GM21825 (cell line): ENCODE measurements at regions not wholly inside any gene's neighbourhood (a gene's known extent, or its start where the extent isn't known, plus 50 kb on each side); places are given as distances from the start of the nearest gene placed in this dataset.
"Not testable (repeated sequence)": the region's sequence is repeated elsewhere in the genome, so short reads cannot be mapped to it uniquely, and the experiment has no call there.

Experiments
- ATAC-seq: cut with Tn5 transposase; IDR thresholded peaks from one replicate; pipeline ENCODE4 v1.9.1; 2021; ENCODE audit warnings: mild to moderate bottlenecking, moderate library complexity; ENCODE audit not compliant: unreplicated experiment

- no peak for ATAC-seq
Measured at GRCh38 chr2:137879121-137879520, 85.2 kb upstream of the HNMT start.

GRCh38 chr2:137881711-137882110 lies 82.6 kb upstream of the HNMT start:
- no peak for ATAC-seq

DNA sequence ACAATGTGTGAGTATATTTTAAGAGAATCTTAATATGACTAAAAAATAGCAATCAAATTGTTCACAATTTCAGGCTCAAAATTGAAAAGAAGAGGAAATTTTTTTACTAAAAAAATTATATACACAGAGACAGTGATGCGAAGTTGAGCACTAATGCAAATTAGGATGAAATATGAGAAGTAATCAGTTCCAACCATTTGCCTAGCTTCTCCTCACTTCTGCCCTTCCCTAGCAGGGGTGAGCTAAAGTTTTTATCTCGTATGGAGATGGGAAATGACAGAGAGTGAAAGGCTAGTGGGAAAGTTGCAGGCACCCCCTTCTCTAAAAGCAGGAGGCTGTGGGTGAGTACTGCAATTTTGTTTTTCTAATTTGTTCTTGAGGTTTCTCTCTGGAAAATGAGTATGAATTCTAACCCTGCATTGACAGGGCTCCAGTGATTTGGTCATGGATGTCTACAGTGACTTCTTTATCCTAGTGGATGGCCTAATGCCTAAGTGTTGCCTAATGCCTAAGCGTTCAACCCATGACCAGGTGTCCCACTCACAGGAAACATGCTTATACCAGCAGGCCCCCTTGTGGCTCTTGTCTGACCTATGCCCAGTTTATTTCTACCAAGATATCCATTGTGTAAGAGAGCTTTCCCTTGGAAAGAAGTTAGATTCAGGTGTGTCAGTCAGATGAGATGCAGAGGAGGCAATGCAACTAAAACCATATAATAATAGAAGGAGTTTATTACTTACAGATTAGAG lies 78.0 kb upstream of the HNMT start:
- no peak for ATAC-seq

DNA sequence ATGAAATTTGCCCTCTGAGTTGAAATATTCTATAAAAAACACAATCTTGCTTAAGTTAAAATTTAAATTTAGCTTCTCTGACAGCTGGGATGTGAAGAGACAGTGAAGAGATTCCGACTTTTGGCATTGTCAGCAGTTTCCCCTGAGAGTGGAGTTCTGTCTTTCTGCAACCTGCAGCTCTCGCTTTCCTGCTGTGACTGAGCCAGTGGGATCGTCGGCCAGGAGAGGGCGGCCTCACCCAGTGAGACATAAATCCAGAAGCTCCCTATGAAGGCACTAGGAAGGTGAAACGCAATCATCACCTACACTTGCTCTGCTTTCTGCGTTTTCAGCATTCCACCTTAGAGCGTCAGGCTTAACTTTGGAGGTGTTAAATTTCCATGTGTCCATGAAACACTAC lies 75.4 kb upstream of the HNMT start:
- no peak for ATAC-seq

DNA sequence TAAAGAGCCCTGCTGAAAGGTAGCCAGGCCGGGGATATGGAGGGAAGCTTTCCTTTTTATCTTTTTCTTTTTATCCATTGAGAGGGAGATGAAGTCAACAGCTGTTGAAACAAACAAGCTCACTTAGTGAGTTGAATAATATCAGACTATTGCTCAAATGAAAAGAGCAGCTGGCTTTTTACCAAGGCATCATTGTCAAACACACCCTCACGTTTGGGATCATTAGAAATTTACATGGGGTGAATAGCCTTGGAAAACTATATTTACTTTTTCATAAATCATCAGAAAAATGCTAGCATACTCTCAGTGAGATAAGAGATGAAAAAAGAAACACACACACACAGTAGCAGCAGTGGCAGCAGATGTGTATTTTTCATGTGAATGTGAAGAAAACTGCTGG lies 71.5 kb upstream of the HNMT start:
- no peak for ATAC-seq

DNA sequence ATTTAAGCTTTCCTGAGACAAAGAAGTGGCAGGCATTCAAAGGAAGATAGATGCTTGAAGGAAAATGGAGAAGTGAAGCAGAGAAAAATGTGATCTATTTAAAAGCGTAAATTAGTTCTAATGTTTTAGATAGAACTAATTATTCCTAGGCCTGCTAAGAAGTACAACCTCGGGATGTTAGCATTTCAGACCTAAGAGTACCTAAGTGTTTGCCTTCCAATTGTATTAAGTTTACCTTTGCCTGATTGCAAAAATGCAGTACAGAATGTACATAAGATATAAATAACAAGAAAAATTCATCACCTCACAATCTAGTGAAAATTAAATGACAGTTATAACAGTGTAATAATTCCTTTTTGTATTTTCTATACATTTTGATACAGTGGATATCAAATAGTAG lies 71.1 kb upstream of the HNMT start:
- no peak for ATAC-seq

GRCh38 chr2:137896467-137896866 lies 67.8 kb upstream of the HNMT start:
- ATAC-seq: no peak

DNA sequence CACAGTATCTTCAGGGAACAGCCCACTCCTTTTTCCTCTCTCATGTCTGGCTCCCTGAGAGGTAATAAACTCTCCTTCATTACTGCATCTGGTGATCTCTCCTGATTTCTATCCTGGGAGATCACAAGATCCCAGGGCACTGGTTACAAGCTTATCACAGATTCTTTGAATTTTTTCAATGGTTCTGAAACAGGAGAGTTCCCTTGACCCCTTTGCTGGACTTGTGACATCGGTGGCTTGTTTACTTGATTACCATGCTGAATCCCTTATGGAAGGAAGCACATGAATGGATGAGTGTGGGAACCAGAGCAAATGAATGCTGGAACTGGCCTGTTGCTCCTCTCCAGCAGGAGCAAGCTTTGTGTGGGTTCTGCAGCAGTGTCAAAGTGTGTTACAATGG lies 67.2 kb upstream of the HNMT start:
- ATAC-seq: no peak

GRCh38 chr2:137900421-137901141 lies 63.7 kb upstream of the HNMT start:
- ATAC-seq: no peak

GRCh38 chr2:137910641-137911040 lies 53.6 kb upstream of the HNMT start:
- no peak for ATAC-seq

DNA sequence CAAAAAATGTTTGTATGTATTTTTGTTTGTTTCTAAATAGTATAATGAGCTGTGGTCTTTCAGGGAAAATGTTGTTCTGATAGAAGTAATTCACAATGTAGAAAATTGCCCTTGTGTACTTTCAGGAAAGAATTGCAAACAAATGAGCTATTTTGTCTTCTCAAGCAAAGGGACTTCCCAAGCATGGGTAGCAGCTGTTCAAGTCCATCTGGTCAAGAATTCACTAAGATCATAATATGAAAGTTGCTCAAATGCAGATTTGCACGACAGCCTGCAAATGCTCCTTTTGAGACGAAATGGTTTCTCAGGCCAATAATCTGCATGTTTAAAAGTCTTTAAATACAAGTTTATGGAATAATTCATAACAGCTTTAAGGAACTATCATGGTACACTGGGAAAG lies 51.9 kb upstream of the HNMT start:
- no peak for ATAC-seq

- no peak for ATAC-seq
Measured at GRCh38 chr2:137913169-137913568, 51.1 kb upstream of the HNMT start.

- not testable (repeated sequence) for ATAC-seq
Measured at GRCh38 chr2:137913648-137914047, 50.6 kb upstream of the HNMT start.
